ENCODE measurements at regions not wholly inside any gene's neighbourhood (a gene's known extent, or its start where the extent isn't known, plus 50 kb on each side); places are given as distances from the start of the nearest gene placed in this dataset.
A peak's percentile ranks its signal among the peaks of the same experiment; 100 is the strongest.

DNA sequence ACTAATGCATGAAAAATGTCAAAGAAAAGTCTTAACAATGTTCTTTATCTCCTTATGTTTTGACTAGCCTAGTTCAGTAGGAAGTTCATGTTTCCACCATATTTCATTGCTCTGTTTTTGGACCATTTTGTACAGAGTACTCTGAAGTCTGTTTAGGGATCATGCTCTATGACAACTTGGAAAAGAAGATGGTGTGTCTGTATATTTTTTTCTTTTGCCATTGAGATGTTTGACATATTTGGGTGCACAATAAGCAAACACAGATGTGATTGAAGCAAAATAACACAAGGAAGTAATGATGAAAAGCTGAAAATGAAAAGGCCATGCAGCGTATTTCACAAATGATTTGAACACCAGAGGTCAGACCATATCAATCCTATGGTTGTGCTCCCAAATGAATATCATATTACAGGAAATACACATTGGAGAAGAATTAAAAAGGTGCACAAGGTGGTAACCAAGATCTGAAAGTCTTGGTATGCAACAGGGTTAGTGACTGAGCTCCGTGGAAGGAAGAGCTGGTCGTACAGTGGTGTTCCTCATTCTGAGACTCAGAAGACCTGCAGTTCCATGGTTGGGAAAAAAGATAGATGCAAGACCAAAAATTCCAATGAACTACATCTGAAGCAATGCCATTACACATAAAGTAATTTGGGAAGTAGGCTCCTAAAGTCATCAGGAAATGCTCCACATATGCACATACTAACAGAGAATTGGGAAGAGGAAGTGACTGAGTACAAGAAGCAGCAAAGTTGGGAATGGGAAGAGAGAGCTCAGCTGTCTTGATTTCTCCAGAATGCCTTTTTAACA lies 463.5 kb downstream of the LMO4 start:
- DNase-seq, result no peak

DNA sequence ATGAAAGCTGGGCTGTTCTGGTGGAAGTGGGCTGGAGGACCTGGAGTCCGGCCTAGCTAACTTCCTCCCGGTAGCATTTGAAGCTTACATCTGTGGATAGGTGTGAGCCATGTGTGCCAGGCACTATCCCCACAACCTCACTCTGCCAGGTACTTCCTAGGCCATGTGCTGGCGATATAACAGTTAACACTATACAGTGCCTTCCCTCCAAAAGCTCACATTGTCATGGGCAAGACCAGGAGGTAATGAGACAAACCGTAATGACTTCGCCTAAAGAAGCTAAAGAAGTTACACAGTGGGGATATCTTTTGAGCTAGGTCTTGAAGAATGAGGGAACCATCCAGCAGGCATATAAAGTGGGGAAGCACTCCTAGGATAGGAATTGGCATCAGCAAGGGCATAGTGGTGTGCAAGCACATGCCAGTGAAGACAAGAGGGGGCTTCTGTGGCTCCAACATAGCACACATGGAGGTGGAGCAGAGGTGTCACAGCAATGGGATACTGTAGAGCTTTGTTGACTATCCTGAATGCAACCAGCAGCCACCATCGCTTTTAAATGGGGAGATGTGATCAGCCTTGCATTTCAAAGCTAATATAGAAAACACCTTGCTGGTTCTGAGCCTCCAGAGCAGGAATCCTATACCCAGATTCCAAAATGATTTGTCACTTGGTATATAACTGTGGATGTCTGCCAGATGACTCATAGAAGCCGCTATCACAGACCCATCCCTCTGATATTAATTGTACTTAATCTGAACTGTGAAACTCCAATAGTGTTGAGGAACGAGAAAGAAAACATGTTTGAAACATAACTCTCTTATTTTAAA lies 466.3 kb downstream of the LMO4 start:
- DNase-seq, result peak; percentile 26

DNA sequence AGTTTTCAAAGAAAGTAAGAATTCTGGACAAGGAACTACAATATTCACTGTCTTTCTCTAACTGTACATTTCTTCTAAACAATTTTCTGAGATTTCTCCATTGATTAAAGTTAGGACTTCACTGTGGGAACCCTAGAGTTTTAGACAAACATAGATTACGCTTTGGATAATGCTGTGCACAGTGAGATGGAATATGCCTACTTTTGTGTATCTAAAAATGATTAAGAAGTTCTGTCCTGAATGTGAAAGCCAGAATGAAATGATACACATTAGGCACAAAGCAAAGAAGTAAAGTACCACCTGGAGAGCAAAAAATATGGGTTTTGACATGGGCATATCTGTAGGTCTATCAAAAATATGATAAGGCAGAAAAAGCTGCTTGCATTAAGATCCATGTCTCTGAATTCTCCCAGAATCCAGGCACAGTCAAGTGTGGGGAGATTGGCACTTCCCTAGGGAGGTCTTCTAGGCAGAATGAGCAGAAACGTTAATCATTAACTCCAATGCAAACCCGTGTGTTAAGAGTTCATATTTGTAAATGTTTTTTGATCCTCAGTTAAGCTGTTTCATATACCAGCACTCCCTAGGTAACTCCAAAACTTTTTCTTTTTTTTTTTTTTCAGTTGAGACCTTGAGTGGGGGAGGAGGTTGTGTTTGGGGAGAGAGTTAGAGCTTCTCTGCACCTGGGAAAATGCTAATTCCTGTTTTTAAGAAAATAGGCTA lies 467.1 kb downstream of the LMO4 start:
- no peak for DNase-seq

DNA sequence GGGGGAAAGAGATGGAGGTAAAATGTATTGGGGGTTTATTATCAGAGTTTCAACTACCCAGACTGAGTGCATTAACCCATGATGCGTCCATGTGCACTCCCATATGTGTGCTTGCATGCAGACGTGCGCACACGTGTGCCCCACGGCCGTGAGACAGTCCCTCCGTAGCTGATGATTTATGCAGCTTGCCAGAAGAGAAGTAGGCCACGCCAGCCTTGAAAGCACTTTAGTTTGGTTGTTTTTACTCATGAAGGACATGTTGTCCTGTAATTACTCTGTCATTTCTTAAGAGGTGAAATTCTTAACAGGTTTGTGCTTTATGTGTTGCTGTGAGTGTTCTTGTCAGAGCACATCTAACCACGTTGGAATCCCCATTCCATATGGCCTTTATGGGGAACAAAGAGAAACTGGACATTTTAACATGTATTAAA lies 467.8 kb downstream of the LMO4 start:
- no peak for DNase-seq

DNA sequence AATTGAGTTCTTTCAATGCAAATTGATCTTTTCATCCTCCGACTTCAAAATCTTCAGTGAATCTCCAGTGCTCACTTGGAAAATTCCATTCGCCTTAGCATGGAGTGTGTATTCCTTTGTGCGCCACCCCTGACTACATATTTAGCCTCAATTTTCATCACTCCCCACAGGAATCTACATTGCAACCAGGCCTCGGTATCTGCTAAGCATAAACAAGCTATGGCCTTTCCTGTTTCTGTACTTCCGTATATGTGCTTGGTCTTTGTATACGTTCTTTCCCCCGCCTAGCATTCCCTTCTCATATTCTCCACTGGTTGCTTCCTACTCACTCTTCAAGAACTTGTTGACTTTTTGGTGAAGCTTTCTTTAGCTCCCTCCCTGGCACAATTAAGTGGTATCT lies 470.8 kb downstream of the LMO4 start:
- no peak for DNase-seq

DNA sequence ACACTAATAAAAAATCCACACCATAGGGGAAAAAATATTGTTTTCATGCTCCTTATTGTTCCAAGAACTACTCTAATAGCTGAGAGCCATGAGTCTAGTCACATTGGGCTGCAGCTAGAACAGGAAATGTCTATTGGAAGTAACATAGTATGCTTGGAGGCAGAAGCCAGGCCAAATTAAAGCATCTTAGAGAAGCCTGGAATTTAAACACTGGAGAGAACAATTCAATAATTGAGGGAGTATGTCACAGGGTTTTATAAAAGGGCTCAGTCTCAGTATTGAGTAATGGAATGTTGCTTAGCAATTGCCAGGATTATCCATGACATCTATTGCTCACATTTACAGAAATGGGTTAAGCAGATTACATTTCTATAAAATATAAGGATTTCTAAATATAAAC lies 471.3 kb downstream of the LMO4 start:
- DNase-seq, result no peak

DNA sequence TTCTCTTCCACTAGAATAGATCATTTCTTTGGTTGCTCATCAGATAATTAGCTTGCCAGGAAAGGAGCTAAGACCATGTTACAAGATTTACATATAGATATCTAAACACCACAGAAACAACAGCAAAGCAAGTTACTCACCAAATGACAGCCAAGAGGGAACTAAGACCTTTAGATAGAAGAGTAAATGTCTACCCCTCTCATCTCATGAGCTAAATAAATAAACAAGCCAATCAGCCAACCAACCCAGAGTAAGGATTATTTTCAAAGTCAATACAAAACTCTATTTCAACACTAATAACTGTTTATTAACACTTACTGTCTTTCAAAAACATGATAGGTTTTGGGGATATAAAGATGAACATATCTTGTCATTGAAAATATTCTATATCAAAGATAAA lies 474.7 kb downstream of the LMO4 start:
- DNase-seq, result no peak

DNA sequence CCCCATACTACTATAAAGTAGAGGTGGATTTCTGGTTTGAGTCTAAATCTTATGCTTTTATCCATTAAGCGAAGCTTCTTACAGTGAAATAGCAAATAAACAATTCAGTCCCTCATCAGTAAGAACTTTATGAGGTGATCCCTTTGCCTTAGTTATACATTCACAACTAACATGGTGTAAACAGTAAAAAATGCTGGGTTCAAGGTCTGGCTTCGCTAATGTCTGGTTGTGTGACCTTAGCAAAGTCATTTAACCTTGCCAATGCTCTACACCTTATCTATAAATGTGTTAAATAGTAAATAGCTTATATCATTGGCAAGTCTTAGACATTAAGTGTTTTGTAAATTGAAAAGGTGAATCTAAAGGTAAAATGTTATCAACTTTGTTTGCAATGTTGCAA lies 475.4 kb downstream of the LMO4 start:
- no peak for DNase-seq

DNA sequence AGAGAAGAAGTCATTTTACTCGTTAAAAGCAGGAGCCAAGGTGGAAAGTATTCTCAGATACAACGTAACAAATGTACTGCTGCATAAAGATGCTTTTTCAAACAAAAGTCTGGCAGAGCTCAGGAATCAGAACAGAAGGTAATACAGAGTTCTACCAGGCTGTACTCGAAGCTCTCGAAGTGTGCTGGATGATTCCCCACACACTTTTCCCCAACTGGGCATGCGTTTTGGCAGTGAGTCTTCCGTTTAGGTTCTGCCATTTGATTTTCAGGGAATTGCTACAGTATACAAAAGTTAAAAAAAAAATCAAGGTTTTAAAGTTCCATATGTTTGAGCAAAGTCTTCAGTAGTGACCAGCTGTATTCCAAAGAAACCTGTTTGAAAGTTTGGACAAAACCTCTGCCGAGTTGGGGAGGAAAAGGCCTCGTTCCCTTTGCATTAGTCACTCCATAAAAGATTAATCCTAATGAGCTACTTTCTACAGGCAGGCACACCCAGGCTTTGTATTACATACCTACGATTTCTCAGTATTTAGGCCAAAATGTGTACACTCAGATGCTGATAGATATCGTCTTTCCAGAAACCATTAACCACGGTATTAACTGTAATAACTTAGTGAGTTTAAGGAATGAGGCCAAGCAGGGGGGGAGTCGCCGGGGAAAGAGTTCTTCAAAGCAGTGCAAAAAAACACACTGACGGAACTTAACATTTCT lies 477.1 kb downstream of the LMO4 start:
- no peak for DNase-seq

DNA sequence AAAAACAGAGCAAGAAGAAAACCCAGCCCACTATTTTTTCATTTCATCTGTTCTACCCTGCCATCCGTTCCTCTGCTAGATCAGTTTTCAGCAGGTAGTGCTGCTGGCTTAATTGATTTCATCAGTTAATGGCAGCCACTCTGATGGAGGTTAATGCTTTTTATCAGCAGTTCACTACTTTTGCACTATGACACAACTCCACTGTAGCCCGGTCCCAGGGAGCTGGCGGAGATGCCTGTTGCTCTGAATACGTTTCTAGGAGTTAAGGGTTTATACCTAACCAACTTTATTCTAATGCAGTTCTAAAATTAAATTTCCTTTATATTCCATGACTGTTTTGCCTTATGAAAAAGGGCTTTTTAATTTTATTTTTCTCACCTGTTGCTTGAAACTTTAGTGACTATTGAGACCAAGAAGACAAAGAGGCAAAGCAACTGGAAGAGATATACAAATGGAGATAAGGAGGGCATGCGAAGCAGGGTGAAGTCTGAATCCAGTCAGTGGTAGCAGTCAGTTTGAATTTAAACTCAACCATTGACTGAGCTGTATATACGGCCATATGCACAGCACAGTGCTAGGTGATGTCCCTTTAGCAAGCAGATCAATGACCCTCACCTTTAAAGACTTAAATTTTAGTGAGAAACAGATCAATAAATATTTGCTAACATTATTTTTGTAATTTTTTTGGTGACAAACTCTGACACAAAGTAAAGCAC lies 477.9 kb downstream of the LMO4 start:
- no peak for DNase-seq

DNA sequence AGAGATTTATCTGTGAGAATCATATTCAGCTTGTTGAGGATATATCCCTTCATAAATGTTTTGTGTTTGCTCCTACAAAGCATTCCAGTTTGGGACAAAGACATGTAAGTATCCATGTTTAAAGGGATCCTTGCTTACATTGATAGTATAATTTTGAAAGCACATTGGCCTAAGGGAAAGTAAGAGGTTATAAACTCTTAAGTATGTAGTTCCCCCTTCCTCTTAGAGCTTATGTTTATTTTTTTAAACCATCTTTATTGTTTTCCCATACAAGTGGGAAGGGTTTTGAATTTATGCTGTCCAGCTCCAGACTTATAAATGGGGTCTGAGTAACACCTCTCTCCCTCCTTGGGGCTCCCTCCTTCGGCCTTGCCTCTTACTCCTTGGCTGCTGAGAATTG lies 481.5 kb downstream of the LMO4 start:
- no peak for DNase-seq

DNA sequence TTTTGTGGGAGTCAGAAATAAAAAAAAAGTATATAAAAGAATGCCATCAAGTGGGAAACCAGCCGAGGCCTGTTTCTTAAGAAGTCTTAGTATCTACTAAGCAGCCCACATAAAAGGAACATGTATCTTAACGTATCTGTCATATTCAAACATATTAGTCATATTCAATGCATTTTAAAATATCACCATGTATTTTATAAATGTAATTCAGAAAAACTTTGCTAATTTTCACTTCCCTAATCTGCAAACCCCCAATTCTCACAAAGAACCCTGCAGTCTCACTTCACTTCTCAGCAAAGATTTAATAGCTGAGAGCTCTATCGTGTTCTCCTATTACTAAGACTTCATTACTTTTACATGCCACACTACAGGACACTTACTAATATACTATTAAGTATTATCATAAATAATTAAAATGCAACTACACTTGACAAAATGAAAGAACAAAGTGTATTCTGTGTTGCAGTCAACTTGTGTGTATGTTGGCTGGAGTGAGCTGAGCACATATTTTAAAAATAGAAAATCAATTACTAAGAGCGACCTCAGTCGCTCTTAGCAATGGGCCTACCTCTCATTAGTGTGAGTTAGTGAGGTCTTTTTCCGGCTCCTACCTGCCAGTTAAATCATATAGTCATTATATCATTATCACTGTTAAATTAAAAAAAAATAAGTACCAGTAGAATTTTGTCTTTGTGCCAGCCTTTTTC lies 484.3 kb downstream of the LMO4 start:
- DNase-seq, result no peak

DNA sequence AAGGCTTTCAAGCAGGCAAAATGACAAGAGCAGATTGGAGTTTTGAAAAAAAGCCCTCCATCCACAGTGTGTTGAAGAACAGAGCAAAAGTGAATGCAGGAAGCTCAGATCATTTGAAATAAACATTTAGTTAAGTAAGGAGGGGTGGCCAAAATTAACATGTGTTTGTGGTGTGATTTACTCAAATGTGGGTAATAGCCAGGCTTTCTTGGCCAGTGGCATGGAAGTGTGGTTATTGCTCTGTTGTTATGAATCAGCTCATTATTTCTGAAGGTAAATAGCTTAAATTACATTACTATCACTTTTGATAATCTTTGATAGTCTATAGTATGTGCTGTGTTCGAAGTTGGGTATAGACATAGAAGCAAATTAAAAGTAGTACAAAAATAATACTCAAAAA lies 485.9 kb downstream of the LMO4 start:
- no peak for DNase-seq

DNA sequence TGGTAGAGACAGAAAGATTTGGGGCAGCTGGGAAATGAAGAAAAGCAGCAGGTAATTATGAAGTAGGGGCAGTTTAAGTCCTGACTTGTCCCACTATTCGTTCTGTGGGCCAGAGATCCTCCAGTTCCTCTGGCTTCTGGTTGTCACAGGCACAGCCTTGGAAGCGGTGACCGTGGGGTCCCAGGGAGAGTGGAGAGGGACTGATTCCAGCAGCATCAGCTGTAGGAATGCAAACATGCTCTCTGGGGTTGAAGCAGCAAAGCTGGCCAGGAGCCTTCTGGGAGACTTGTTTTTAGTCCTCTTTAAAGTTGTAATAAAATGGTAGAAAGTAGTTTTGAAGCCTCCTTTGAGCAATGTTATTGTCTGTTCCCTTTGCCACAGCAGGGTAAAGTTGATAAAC lies 488.0 kb downstream of the LMO4 start:
- no peak for DNase-seq

DNA sequence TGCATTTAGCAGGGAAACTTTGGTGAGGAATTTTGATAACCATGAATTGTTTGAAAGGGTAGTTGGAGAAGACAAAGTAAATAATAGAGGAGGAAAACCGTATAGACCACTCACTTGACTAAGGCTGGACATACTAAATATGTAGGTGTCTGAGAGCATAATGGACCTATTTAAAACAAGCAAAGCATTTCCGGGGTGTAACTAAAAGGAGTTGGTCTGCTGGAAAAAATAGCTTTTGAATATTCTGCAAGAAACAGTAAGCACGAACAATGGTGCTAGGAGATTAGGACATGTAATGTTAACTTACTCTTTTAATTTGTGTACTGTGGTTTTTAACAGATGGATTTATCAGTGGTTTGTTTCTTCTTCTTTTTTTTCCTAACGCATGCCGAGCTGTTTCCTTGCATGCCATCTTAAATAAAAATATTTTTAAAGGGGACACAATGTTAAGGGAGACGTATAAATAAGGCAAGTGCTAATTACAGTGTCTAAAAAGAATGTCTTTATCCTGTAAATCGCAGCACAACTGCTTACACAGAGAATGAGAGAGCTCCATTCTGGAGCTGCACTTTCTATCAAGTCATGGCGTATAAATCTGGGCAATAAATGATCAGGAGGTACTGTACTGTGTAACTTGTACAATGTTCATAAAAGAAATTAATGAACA lies 492.1 kb downstream of the LMO4 start:
- no peak for DNase-seq

DNA sequence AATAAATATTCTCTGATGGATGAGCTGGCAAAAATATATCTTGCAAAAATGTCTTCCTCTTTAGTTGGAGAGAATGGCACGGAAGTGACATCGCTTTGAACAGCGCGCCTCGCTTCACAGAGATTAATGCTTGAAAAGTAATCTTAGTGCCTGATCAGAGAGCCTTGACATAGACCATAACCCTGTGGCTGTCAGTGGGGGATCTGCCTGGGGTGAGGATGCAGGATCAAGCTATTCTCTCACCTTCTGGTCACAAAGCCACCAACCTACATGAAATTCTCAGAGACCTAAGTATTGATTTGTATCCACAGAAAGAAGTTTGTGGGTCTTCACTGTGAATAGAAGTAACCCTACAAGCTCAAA lies 492.6 kb downstream of the LMO4 start:
- no peak for DNase-seq

DNA sequence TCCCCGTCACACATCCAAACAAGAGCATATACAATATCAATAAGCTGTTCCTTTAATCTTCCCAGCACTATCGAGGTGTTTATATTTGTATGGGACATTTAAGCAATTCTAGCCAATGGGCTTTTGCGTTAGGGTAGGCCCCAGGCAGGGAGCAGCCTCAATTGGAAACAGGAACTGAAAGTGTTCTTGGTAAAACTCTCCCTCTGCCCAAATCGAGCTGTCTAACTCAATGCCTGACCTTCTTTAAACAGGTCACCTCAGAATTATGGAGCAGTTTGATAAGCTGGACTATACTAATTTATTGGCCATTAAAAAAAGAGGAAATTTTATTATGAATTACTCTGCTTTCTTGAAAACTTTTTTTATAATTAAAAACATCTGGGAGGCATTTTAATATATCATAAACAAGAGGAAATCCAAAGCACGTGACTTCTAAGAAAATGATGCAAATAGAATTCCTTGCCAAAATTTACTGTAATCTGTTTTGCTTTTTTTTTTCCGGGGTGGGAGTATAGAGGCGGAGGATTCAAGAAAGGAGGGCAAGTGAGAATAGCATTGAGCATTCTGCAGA lies 498.1 kb downstream of the LMO4 start:
- DNase-seq, result no peak

DNA sequence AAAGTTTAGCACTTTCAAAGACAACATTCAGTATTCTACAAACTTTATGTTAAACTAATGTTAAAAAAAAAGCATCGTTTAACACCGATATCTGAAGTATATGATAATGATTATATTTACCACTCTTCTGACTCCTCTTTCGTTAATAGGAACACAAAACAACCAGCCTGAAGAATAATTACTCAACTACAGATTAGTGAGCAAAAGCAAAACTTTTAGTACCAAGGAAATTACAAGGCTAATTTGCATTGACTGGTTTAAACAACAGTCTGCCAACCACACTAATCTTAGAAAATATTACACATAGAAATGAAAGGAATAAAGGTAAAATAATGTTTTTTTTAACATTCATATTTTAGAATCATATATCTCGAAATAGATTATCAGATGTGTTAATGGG lies 500.7 kb downstream of the LMO4 start:
- DNase-seq, result no peak

DNA sequence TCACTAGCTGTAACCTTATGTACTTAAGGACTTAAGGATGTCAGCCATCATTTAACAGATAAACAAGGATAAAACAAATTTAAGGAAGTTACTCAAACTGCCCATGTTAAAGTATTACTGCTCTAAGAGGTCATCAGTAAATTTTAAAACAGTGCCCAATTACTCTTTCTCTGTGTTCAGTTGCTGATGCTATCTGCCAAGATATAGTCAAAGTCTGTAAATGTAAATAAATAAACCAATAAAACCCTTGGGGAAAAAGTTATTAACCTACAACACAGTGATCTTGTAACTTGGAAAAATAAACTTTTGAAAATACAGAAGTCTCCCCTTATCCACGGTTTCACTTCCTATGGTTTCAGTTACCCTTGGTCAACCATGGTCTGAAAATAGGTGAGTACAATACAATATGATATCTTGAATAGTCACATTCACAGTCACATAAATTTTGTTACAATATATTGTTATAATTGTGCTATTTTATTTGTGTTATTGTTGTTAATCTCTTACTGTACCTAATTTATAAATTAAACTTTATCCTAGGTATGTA lies 501.8 kb downstream of the LMO4 start:
- DNase-seq, result no peak

DNA sequence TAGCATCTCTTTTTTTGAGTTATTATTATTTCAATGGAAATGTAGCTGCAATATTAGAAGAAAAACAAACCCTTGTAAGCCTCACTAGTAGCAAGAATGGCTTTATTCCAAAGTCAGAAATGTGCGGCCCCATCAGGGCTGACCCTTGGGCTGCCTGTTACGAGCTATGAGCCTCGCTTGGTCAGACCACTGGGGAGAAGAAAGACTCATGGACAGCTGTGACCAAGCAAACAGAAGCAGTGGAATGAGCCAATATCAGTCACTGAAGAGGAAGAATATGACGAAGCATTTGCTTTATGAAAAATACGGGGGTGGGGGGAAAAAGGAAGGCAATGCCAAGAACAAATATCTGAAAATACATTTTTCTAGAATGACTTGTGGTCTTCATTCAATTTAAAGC lies 504.5 kb downstream of the LMO4 start:
- no peak for DNase-seq

DNA sequence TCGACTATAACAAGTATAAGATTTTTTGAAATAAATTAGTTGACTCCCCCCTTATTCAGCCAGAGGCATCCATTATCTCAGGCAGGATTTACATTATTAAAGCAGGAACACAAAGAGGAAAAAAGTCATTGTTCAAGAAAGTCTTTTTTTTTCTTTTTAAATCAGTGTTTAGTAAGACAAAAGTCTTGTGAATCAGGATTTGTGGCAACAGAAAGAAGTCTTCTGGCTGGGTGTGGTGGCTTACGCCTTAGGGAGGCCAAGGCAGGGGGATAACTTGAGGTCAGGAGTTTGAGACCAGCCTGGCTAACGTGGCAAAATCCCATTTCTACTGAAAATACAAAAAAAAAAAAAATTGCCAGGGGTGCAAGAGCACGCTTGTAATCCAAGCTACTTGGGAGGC lies 505.5 kb downstream of the LMO4 start:
- DNase-seq, result no peak

All from NCI-H446 treated with DMSO at 0.1 percent for 48 hours (cell line).